Glutamatergic neuron (in vitro differentiated cells): ENCODE measurements at regions not wholly inside any gene's neighbourhood (a gene's known extent, or its start where the extent isn't known, plus 50 kb on each side); places are given as distances from the start of the nearest gene placed in this dataset.

ENCODE experiments used
- DNase-seq: peaks from one replicate; pipeline ENCODE4 v3.0.0; 2022
- H3K27ac Mint-ChIP-seq: one replicate; pipeline ENCODE4 v1.8.0; 2020; ENCODE audit warnings: mild to moderate bottlenecking, mixed read lengths, inconsistent platforms; ENCODE audit not compliant: unreplicated experiment
- H3K27me3 Mint-ChIP-seq: one replicate; pipeline ENCODE4 v1.8.0; 2020; ENCODE audit warnings: mild to moderate bottlenecking, moderate library complexity, mixed read lengths, inconsistent platforms; ENCODE audit not compliant: unreplicated experiment
- H3K36me3 Mint-ChIP-seq: one replicate; pipeline ENCODE4 v1.8.0; 2020; ENCODE audit warnings: mild to moderate bottlenecking, mixed read lengths, inconsistent platforms; ENCODE audit not compliant: unreplicated experiment
- H3K4me1 Mint-ChIP-seq: one replicate; pipeline ENCODE4 v1.8.0; 2020; ENCODE audit warnings: mild to moderate bottlenecking, low read depth, mixed read lengths, inconsistent platforms; ENCODE audit not compliant: unreplicated experiment
- H3K4me3 Mint-ChIP-seq: one replicate; pipeline ENCODE4 v1.8.0; 2020; ENCODE audit warnings: mild to moderate bottlenecking, mixed read lengths, inconsistent platforms; ENCODE audit not compliant: unreplicated experiment
- H3K9me3 Mint-ChIP-seq: one replicate; pipeline ENCODE4 v1.8.0; 2020; ENCODE audit warnings: mild to moderate bottlenecking, moderate library complexity, mixed read lengths, inconsistent platforms; ENCODE audit not compliant: unreplicated experiment
- TF ChIP-seq, protein P1 (sequence below): fragments of 200-600 bp; sonication (generic); IDR thresholded peaks from one replicate; pipeline ENCODE4 v1.5.0; 2021; ENCODE audit not compliant: partially characterized antibody, unreplicated experiment

DNA sequence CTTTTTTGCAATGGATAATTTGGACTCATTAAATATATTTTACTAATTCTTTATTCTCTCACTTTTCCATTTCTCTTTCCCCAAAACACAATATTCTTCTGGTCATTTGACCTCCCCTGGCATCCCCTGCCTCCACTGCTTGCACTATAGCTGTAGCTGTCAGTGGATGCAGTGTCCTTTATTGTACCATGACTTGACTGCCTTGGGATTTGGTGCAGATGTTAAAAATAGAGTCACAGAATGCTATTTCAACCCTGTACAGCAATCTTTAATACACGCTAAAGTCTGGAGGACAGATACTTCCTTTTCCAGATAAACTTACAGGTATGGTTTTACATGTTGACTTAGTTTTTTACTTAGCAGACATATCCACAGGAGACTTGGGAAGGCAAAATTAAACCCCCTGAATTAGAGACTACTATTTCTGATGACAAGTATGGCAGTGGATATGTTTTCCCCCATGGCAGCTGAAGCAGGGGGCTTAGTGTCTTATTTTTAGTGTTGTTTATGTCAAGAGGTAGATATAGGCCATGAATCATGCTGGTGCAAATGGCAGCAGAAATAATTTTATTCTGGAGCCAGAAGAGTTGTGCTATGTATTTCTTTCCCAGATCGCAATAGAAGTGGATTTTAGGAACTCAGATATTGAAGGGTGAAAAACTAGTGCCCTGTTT lies 461.4 kb downstream of the NAF1 start:
- H3K4me1 Mint-ChIP-seq = no peaks in the 10 kb centered on the region
- peaks cover 2% of the 10 kb centered on the region for H3K9me3 Mint-ChIP-seq
- H3K36me3 Mint-ChIP-seq = peaks cover 8% of the 10 kb centered on the region
- H3K4me3 Mint-ChIP-seq = no peak overlapping the region
- H3K27ac Mint-ChIP-seq = no peak overlapping the region
- H3K27me3 Mint-ChIP-seq = no peaks in the 10 kb centered on the region
- TF ChIP-seq, protein P1, sequence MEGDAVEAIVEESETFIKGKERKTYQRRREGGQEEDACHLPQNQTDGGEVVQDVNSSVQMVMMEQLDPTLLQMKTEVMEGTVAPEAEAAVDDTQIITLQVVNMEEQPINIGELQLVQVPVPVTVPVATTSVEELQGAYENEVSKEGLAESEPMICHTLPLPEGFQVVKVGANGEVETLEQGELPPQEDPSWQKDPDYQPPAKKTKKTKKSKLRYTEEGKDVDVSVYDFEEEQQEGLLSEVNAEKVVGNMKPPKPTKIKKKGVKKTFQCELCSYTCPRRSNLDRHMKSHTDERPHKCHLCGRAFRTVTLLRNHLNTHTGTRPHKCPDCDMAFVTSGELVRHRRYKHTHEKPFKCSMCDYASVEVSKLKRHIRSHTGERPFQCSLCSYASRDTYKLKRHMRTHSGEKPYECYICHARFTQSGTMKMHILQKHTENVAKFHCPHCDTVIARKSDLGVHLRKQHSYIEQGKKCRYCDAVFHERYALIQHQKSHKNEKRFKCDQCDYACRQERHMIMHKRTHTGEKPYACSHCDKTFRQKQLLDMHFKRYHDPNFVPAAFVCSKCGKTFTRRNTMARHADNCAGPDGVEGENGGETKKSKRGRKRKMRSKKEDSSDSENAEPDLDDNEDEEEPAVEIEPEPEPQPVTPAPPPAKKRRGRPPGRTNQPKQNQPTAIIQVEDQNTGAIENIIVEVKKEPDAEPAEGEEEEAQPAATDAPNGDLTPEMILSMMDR = no peak
- DNase-seq = no peak

GRCh38 chr4:162700815-162701361 lies 465.8 kb downstream of the NAF1 start:
- Mint-ChIP-seq H3K4me3 (no peak overlapping the region), H3K4me1 (no peaks in the 10 kb centered on the region)

DNA sequence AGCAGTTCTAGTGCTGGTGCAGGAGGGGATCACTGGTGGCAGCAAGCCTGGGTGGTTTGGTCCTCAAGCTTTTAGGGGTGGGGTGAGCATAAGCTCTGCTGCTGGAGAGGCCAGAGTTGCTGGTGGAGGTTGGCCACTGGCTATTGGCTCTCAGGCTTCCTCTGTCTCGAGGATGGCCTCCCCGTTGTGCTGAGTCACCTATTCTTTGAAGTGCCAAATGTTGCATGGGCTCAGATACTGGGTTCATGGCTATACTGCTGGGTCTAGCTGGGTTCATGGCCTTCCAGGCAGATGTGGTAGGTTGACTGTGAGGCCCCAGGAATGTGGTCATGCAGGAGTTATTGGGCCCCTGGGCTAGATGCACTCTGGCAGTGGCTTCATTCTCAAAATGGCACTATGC lies 466.3 kb downstream of the NAF1 start:
- no peak for DNase-seq
- Mint-ChIP-seq H3K36me3 (no peaks in the 10 kb centered on the region), H3K4me1 (no peaks in the 10 kb centered on the region), H3K9me3 (peaks cover 2% of the 10 kb centered on the region), H3K27ac (no peak overlapping the region), H3K4me3 (no peak overlapping the region), H3K27me3 (no peaks in the 10 kb centered on the region)
- TF ChIP-seq, protein P1 = no peak

More at GRCh38 chr4:162700815-162701361, 465.8 kb downstream of the NAF1 start:
- H3K27me3 Mint-ChIP-seq = no peaks in the 10 kb centered on the region
- H3K36me3 Mint-ChIP-seq = no peaks in the 10 kb centered on the region
- H3K27ac Mint-ChIP-seq = no peak overlapping the region
- TF ChIP-seq, protein P1 = no peak
- peaks cover 2% of the 10 kb centered on the region for H3K9me3 Mint-ChIP-seq
- DNase-seq = no peak

- DNase-seq = no peak
- TF ChIP-seq, protein P1 = no peak
- Mint-ChIP-seq H3K27ac (no peak overlapping the region), H3K36me3 (no peaks in the 10 kb centered on the region), H3K9me3 (peaks cover 2% of the 10 kb centered on the region), H3K4me1 (no peaks in the 10 kb centered on the region), H3K27me3 (no peaks in the 10 kb centered on the region), H3K4me3 (no peak overlapping the region)
These were observed 467.1 kb downstream of the NAF1 start for GRCh38 chr4:162699629-162700028.

DNA sequence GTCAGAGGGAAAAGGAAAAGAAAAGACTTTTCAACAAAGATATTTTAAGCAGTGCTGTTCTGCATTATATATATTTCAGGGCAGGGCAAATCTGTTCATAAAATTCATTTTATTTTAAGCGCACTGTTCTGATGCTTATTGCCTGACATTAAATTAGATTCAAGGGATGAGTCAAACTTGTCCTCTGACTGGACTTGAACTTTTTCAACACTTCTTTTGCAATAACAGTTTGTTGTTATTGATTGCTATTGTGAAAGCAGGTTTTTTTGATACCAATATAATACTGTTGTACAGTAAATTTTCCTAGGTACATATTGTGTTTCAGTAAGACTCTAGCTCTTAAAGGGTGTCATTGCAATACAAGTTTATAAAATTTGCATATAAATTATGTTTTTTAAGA lies 481.3 kb downstream of the NAF1 start:
- TF ChIP-seq, protein P1 = no peak
- no peak for DNase-seq
- H3K27me3 Mint-ChIP-seq = no peaks in the 10 kb centered on the region
- H3K27ac Mint-ChIP-seq = no peak overlapping the region
- H3K36me3 Mint-ChIP-seq = no peaks in the 10 kb centered on the region
- H3K9me3 Mint-ChIP-seq = no peaks in the 10 kb centered on the region
- H3K4me3 Mint-ChIP-seq = no peak overlapping the region
- H3K4me1 Mint-ChIP-seq = no peaks in the 10 kb centered on the region
